SKM-1 treated with dmso at 0.1 percent for 144 hours (cell line): ENCODE measurements at regions not wholly inside any gene's neighbourhood (a gene's known extent, or its start where the extent isn't known, plus 50 kb on each side); places are given as distances from the start of the nearest gene placed in this dataset.
"Not testable (repeated sequence)": the region's sequence is repeated elsewhere in the genome, so short reads cannot be mapped to it uniquely, and the experiment has no call there.

ENCODE experiments used
- DNase-seq: peaks from one replicate; lab custom pipeline; 2025; ENCODE audit not compliant: unreplicated experiment; lab: John Stamatoyannopoulos, UW

GRCh38 chr7:80082213-80082612 lies 52.4 kb upstream of the GNAI1 start:
- no peak for DNase-seq

DNA sequence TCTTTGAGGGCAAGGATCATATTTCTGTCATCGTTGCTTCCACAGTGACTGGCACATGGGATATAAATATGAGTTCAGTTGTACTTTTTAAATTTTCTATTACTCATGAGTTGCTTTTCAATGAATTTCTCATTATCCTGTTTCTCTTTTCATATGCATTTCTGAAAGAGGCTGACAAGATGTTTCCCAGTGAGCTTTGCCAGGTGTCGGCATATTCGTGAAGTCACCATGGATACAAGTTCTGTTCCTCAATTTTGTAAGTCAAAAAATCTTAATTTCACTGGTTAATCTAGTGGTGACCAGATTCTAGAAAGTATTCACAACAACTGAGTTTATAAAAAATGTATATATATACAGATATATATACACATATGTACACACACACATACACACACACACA lies 55.7 kb upstream of the GNAI1 start:
- no peak for DNase-seq

DNA sequence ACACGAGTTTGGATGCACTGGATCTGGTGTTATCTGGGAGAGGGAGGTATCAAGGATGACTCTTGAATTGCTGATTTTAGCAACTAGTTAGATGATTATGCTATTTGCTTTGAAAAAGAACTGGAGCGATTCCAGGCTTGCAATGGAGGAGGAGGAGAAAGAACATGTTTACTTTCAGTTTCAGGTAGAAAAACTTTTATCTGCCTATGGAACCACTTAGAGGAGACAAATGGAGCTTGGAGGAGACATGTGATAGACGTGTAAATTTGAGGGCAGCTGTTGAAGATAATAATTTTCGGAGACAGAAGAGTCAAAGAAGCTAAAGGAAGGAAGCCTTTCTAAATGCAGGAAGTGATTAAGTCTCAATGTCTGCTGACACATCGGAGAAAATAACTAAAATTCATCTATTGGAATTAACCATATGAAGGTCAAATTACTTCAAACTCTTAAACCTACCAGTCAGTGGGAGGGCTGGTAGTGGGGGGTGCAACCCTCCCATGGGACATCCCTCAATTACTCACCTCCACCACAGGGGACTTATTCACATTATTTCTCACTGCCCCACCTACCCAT lies 56.4 kb upstream of the GNAI1 start:
- DNase-seq = no peak

DNA sequence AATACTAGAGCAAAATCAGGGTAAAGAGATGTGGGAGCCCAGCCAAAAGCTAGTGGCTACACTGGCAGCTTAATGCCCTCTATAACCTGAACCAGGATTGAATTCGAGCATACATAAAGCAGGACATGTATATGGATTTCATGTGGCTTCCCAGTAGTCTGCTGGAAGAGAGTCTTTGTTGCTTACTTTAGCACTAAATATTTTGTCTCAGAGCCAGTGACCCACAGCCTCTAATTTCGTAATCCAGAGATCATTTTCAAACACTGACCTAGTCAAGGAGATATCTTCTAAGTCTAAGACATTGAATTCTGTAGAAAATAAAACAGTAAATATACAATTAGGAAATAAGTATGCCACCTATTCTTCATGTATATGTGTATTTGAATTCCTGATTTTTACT lies 64.2 kb upstream of the GNAI1 start:
- DNase-seq = no peak

- no peak for DNase-seq
These were observed 68.0 kb upstream of the GNAI1 start for GRCh38 chr7:80066639-80067038.

- DNase-seq = no peak
These were observed 70.8 kb upstream of the GNAI1 start for GRCh38 chr7:80063834-80064233.

- peak; percentile 40 for DNase-seq
These were observed 74.3 kb upstream of the GNAI1 start for GRCh38 chr7:80060218-80060806.

DNA sequence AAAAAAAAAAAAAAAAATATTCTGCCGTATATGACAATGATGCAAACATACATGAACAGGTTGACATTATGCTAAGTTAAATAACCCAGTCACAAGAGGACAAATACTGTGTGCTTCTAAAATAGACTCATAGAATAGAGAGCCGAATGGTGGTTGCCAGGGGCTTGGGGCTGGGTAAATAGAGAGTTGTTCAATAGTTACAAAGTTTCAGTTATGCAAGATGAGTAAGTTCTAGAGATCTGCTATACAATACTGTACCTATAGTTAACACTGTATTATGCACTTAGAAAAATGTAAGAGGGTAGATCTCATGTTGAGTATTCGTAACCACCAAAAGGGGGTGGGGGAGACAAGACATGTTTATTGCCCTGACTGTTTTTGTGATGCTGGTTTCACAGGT lies 77.1 kb upstream of the GNAI1 start:
- no peak for DNase-seq

DNA sequence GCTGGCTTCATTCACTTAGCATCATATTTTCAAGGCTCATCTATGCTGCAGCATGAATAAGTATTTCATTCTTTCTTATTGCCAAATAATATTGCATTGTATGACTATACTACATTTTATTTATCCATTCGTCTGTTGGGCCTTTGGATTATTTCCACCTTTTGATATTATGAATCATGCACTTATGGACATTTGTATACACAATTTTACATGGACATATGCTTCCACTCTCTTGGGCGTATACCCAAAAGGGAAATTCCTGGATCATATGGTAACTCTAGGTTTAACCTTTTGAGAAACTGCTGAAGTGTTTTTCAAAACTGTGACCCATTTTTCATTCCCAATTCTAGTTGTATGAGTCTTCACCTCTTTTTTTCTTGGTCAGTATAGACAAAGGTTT lies 80.3 kb upstream of the GNAI1 start:
- no peak for DNase-seq

DNA sequence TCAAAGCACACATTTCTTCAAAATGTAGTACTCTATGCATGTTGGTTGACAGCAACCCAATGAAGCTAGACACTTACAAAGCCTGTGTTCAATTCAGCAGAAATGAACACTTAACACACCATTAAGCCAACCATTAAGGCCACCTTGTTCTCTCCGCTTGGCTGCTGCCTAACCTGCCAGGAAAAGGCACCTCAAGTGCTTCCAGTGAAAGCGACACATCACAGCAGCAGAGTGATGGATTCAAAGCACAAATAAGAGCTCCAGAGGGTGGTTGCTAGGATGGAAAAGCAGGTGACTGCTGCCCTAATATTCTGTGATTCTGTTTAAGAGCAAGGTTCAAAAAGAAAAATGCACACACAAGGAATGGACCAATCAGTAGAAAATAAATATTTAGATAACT lies 81.5 kb upstream of the GNAI1 start:
- no peak for DNase-seq

GRCh38 chr7:80047856-80048459 lies 86.7 kb upstream of the GNAI1 start:
- DNase-seq = peak; percentile 9

DNA sequence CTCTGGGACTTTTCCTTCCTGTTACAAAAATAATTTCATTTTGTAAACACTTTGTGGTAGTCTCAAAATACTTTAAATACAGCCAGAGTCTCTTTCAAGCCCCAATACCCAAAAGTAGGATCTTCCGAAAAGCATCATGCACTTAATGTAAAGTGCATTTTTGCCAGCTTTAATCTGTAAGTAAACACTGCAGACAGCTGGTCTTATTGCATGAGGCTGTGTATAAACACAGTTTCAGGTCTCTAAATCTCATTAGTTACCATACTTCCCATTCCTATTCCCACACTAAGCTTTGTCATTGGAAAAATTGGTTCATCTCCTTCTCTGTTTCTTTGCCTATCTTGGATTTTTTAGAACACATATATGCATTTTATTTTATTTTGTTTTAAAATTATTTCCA lies 87.6 kb upstream of the GNAI1 start:
- DNase-seq = no peak

- no peak for DNase-seq
These were observed 89.8 kb upstream of the GNAI1 start for GRCh38 chr7:80044796-80045195.

- no peak for DNase-seq
These were observed 93.9 kb upstream of the GNAI1 start for GRCh38 chr7:80040752-80041151.

- no peak for DNase-seq
These were observed 94.3 kb upstream of the GNAI1 start for GRCh38 chr7:80040335-80040734.

- no peak for DNase-seq
These were observed 95.3 kb upstream of the GNAI1 start for GRCh38 chr7:80039251-80039884.

- DNase-seq = no peak
These were observed 96.9 kb upstream of the GNAI1 start for GRCh38 chr7:80037689-80038088.

- DNase-seq = no peak
These were observed 98.5 kb upstream of the GNAI1 start for GRCh38 chr7:80036107-80036506.

DNA sequence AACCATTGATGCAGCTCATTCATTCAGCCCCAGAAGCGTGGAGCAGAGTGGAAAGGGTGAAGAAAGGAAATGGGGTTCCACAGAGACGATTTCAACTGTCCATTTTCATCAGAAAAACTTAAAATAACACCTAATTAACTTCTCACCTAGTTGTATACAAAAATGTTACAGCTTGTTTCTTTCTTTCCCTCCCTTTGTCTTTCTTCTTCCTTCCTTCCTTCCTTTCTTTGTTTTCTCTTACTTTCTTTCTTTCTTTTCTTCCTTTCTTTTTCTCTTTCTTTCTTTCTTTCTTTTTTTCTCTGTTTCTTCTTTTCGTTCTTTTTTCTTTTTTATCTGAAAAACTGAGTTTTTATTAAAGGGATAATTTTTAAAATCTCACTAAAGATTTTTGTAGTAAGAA lies 105.9 kb upstream of the GNAI1 start:
- no peak for DNase-seq

DNA sequence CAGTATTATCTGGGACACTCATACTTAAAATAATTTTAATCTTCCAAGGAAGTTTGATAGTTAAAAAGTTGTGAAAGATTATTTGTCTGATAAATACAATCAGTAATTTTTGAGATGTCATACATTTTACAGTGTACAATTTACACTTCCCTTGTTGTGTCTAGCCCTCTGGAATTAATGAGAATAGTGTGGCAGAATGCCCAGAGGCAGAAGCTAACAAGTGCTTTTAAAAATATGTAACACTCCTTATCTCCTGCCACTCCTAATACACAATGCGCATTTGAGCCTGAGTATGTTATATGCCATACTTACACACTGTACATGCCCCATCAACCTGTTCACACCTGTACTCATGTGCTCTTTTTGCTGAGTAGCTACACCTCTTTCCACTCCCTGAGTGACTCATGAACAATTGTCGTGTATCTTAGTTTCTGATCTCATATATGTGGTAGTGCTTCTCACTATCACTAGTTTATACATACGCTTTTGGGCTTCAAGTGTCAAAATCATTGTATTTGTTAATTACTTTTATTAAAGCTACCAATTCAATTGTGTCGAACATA lies 106.9 kb upstream of the GNAI1 start:
- no peak for DNase-seq

GRCh38 chr7:80026766-80027165 lies 107.9 kb upstream of the GNAI1 start:
- no peak for DNase-seq

GRCh38 chr7:80020277-80020676 lies 114.4 kb upstream of the GNAI1 start:
- DNase-seq = not testable (repeated sequence)
